Fibroblast of mammary gland (primary cell): ENCODE measurements at regions not wholly inside any gene's neighbourhood (a gene's known extent, or its start where the extent isn't known, plus 50 kb on each side); places are given as distances from the start of the nearest gene placed in this dataset.
"Not testable (repeated sequence)": the region's sequence is repeated elsewhere in the genome, so short reads cannot be mapped to it uniquely, and the experiment has no call there.

Experiments used
- DNase-seq: peaks from one replicate; pipeline ENCODE4 v3.0.0-alpha.2; 2010; ENCODE audit warnings: low read depth
- H3K4me3 ChIP-seq: 2 replicates; pipeline ENCODE4 v1.5.1; 2011; ENCODE audit warnings: low read depth, mild to moderate bottlenecking, low read length, moderate library complexity; ENCODE audit not compliant: control insufficient read depth
- TF ChIP-seq, protein P1 (sequence below): conservative IDR thresholded peaks from 2 replicates; pipeline ENCODE4 v1.5.1; 2011; ENCODE audit warnings: low read depth, low read length, inconsistent platforms; ENCODE audit not compliant: control insufficient read depth, insufficient read depth

DNA sequence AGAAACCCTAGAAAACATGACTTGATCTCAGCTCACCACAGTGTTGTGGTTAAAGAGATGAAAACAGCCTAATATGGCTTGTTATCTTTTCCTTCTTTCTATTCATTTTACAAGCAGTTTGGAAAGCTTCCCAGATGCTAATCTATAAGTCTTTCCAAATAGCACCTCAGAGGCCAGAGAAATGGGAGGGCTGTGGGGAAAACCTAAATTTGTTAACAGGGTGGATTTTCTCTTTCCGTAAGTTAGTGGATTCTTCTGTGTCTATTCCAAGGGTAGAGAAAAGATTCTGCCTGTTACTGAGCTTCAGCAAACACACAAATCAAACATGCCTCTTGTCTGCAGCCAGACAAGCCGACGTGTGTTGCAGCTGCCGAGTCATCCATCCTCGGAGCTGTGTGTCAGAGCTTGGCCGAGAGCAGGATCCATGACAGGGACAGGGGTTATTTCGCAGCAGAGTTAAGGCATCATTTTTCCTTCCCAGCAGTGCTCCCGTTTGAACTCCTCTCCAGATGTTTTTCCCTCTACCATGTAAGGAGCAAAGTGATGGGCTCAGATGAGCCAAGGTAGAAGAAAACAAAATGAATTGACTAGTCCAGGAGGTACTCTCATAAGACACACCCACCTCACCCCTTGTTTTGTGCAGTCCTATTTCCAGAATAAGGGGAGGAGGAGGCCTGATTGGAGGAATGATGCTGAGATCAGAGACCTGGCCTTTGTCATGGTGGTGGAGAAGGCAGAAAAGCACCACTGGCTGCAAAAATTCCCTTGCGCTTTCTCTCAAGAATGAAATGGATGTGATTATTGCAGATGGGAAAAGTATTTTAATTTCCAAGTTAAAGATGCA, 560.0 kb downstream of the C6orf118 start:
- TF ChIP-seq, protein P1, sequence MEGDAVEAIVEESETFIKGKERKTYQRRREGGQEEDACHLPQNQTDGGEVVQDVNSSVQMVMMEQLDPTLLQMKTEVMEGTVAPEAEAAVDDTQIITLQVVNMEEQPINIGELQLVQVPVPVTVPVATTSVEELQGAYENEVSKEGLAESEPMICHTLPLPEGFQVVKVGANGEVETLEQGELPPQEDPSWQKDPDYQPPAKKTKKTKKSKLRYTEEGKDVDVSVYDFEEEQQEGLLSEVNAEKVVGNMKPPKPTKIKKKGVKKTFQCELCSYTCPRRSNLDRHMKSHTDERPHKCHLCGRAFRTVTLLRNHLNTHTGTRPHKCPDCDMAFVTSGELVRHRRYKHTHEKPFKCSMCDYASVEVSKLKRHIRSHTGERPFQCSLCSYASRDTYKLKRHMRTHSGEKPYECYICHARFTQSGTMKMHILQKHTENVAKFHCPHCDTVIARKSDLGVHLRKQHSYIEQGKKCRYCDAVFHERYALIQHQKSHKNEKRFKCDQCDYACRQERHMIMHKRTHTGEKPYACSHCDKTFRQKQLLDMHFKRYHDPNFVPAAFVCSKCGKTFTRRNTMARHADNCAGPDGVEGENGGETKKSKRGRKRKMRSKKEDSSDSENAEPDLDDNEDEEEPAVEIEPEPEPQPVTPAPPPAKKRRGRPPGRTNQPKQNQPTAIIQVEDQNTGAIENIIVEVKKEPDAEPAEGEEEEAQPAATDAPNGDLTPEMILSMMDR: no peak
- no peak overlapping the region for H3K4me3 ChIP-seq
- DNase-seq: peak; percentile 55

DNA sequence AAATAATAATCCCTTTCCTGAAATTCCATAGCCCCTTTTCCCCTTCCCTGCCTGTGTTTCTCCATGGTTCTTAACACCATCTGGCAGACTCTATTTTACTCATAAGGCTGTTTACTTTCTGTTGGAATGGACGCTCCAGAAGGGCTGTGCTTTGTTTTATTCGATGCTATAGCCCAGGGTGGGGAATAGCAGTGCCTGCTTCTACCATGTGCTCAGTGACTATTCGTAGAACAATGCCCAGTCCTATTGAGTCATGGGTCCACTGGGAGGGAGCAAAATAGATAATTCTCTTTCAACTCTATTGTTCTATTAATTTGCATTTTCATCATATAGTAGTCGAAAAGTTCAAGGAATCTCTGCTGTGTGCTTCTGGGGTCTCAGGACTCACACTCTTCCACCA, 565.1 kb downstream of the C6orf118 start:
- TF ChIP-seq, protein P1: no peak
- H3K4me3 ChIP-seq: no peak overlapping the region
- DNase-seq: no peak

DNA sequence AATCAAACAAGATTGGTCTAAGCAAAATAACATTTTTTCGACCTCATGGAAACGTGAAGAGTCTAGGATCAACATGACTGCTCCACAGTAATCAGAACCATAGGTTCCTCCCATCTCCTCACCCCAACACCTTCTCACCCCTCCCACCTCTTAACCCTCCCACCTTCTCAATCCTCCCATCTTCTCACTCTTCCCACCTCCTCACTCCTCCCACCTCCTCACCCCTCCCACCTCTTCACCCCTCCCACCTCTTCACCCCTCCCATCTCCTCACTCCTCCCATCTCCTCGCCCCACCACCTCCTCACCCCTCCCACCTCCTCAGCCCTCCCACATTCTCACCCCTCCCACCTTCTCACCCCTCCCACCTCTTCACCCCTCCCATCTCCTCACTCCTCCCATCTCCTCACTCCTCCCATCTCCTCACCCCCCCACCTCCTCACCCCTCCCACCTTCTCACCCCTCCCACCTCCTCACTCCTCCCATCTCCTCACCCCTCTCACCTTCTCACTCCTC, 567.4 kb downstream of the C6orf118 start:
- no peak overlapping the region for H3K4me3 ChIP-seq
- DNase-seq: no peak
- TF ChIP-seq, protein P1: no peak

DNA sequence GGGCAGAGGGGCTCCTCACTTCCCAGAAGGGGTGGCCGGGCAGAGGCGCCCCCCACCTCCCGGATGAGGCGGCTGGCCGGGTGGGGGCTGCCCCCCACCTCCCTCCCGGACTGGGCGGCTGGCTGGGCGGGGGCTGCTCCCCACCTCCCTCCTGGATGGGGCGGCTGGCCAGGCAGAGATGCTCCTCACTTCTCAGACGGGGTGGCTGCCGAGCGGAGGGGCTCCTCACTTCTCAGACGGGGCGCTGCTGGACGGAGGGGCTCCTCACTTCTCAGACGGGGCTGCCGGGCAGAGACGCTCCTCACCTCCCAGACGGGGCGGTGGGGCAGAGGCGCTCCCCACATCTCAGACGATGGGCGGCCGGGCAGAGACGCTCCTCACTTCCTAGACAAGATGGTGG, 573.3 kb downstream of the C6orf118 start:
- H3K4me3 ChIP-seq, DNase-seq: not testable (repeated sequence)

DNA sequence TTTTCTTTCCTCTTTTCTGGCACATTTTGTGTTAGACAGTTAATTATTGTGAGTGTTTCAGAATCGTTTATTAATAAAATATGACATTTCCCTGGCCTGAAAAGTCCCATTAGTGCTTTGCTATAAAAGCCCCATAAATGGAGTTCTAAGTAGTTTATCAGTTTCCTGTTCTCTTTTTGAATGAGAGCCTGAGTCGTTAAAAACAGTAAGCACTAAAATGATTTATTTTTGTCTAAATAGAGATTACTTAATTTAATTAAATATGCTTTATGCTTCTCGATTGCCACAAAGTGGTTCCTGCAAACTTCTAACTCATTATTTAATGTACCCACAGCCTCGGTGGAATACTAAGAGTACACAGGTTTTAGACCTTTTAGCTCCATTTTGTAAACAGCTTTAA, 577.9 kb downstream of the C6orf118 start:
- TF ChIP-seq, protein P1: no peak
- DNase-seq: no peak
- H3K4me3 ChIP-seq: no peak overlapping the region

DNA sequence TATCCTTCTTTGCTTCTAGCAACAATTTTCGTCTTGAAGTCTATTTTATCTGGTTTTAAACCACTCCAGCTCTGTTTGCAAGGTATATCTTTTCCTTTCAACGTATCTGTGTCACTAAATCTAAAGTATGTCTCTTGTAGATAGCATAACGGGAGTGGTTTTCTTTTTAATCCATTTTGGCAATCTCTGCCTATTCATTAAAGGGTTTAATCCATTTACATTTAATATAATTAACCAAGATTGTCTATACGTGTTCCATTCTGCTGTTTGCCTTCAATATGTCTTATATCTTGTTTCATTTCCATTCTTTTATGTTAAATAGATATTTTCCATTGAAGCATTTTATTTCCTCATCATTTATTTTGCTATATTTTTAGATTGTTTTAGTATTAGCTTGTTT, 587.9 kb downstream of the C6orf118 start:
- TF ChIP-seq, protein P1: no peak
- no peak overlapping the region for H3K4me3 ChIP-seq
- DNase-seq: no peak

DNA sequence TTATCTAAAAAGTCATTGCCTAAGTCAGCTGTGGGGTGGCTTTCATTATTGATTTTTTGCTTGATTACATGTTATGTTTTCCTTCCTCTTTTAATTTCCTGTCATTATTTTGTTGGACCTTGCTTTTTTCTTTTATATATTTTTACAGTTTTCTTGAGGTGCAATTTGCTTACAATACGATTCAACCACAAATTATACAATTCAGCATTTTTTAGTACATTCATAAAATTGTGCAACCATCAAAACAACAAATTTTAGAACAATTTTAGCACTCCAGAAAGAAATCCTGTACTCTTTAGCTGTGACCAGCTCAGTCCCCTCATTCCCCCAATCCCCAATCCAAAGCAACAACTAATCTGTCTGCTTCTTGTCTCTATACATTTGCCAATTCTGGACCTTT, 608.9 kb downstream of the C6orf118 start:
- TF ChIP-seq, protein P1: no peak
- H3K4me3 ChIP-seq: no peak overlapping the region
- no peak for DNase-seq
